Nephron progenitor cell (in vitro differentiated cells): ENCODE measurements at regions not wholly inside any gene's neighbourhood (a gene's known extent, or its start where the extent isn't known, plus 50 kb on each side); places are given as distances from the start of the nearest gene placed in this dataset.
"Not testable (repeated sequence)": the region's sequence is repeated elsewhere in the genome, so short reads cannot be mapped to it uniquely, and the experiment has no call there.

Experiments
- DNase-seq: peaks from one replicate; pipeline ENCODE4 v3.0.0; 2021
- H3K27ac Mint-ChIP-seq: 2 replicates; pipeline ENCODE4 v1.8.0; 2021; ENCODE audit warnings: mild to moderate bottlenecking, moderate library complexity, mixed read lengths
- H3K27me3 Mint-ChIP-seq: 2 replicates; pipeline ENCODE4 v1.8.0; 2021; ENCODE audit warnings: mild to moderate bottlenecking, low read depth, mixed read lengths; ENCODE audit not compliant: poor library complexity
- H3K36me3 Mint-ChIP-seq: 2 replicates; pipeline ENCODE4 v1.8.0; 2021; ENCODE audit warnings: low read depth, mixed read lengths
- H3K4me1 Mint-ChIP-seq: 2 replicates; pipeline ENCODE4 v1.8.0; 2021; ENCODE audit warnings: mixed read lengths
- H3K4me3 Mint-ChIP-seq: 2 replicates; pipeline ENCODE4 v1.8.0; 2021; ENCODE audit warnings: mild to moderate bottlenecking, moderate library complexity, mixed read lengths
- H3K9me3 Mint-ChIP-seq: 2 replicates; pipeline ENCODE4 v1.8.0; 2021; ENCODE audit warnings: mild to moderate bottlenecking, moderate library complexity, mixed read lengths
- TF ChIP-seq, protein P1 (sequence below): fragments of 200-600 bp; sonication (generic); IDR thresholded peaks from 2 replicates; pipeline ENCODE4 v1.5.0; 2021; ENCODE audit warnings: antibody characterized with exemption

DNA sequence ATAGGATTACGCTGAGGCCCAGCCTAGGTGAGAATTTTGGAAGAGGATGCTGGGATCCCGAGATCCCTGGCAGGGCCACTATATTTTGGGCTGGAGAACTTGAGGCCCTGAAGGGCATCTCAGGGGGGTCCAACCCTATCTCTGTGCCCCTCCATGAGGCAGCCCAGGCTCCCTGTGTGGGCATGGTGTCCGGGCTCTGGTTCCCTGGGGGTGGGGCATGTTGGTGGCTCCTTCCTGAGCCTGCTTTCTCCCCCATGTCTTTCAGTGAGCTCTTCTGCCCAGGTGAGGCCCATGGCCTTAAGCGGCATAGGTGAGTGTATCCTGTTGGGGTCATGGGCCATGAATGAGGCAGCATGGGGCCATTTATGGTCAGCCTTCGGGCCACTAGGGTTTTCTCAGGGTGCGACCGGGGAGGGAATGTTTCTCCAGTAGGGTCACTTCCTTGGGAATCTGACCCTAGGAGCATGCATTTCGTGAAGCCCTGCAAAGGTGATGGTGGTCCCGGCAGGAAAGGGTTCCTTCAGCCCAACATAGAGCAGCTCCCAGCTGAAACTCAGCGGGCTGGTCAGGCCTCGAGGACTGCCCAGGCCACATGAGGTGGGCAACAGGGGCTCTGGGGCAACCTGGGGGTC is 191.3 kb downstream of the UBE3A start:
- no peaks in the 10 kb centered on the region for H3K4me1 Mint-ChIP-seq
- no peak for DNase-seq
- peaks cover 74% of the 10 kb centered on the region for H3K9me3 Mint-ChIP-seq
- H3K4me3 Mint-ChIP-seq, result no peak overlapping the region
- H3K27me3 Mint-ChIP-seq, result no peaks in the 10 kb centered on the region
- H3K27ac Mint-ChIP-seq, result no peak overlapping the region
- TF ChIP-seq, protein P1, sequence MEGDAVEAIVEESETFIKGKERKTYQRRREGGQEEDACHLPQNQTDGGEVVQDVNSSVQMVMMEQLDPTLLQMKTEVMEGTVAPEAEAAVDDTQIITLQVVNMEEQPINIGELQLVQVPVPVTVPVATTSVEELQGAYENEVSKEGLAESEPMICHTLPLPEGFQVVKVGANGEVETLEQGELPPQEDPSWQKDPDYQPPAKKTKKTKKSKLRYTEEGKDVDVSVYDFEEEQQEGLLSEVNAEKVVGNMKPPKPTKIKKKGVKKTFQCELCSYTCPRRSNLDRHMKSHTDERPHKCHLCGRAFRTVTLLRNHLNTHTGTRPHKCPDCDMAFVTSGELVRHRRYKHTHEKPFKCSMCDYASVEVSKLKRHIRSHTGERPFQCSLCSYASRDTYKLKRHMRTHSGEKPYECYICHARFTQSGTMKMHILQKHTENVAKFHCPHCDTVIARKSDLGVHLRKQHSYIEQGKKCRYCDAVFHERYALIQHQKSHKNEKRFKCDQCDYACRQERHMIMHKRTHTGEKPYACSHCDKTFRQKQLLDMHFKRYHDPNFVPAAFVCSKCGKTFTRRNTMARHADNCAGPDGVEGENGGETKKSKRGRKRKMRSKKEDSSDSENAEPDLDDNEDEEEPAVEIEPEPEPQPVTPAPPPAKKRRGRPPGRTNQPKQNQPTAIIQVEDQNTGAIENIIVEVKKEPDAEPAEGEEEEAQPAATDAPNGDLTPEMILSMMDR, result no peak
- no peaks in the 10 kb centered on the region for H3K36me3 Mint-ChIP-seq

DNA sequence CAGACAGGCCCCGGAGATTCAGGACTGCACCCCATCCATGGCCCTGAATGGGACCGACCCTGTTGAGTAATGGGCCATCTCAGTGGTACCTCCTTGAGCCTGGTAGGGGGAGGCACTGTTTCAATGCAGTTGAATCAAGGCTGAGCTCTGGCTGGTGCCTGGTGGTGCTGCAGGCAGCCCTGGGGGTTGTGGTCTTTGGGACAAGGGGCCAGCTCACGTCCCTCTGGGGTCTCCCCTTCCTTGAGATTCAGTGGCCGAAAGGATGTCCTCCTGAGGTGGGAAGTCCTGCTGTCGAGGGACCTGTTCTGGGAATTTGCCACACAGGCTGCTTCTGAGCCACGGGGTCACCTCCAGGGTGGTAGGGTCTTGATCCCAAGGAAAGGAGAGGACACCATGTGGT is 190.7 kb downstream of the UBE3A start:
- DNase-seq, H3K27me3 Mint-ChIP-seq, H3K36me3 Mint-ChIP-seq, H3K4me1 Mint-ChIP-seq, H3K4me3 Mint-ChIP-seq, H3K27ac Mint-ChIP-seq: not testable (repeated sequence)
- H3K9me3 Mint-ChIP-seq, result peaks cover 71% of the 10 kb centered on the region

DNA sequence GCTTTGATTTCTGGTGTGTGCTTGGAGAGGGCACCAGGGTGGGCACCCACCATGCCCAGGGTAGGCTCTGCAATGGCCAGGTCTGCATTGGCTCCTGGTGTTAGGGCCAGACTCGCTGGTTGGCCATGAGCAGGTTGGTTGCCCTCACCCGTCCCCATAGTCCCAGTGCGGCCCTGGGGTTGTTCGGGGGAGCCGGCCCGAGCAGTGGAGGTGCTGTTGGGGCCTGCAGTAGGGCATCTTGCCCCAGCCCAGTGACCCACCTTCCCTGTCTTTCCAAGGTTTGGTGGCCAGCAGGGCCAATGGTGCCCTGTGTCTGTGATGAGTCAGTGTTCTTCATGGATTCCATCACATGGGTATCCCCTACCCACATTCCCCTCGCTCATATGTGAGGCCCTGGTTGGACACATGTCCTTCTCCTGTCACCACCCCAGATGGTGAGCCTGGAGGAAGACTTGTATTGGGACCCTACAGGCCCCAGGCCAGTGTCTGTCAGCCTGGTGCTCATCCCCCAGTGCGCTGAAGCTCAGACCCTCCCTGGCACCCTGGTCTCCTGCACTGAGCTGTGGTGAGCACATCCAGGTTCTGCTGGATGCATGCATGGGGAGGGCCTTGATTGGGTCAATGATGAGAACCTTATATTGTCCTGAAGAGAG is 190.1 kb downstream of the UBE3A start:
- Mint-ChIP-seq H3K36me3 (no peaks in the 10 kb centered on the region), H3K27ac (no peak overlapping the region), H3K4me3 (no peak overlapping the region), H3K27me3 (no peaks in the 10 kb centered on the region), H3K4me1 (no peaks in the 10 kb centered on the region), H3K9me3 (peaks cover 69% of the 10 kb centered on the region)
- TF ChIP-seq, protein P1, result no peak
- DNase-seq, result no peak

DNA sequence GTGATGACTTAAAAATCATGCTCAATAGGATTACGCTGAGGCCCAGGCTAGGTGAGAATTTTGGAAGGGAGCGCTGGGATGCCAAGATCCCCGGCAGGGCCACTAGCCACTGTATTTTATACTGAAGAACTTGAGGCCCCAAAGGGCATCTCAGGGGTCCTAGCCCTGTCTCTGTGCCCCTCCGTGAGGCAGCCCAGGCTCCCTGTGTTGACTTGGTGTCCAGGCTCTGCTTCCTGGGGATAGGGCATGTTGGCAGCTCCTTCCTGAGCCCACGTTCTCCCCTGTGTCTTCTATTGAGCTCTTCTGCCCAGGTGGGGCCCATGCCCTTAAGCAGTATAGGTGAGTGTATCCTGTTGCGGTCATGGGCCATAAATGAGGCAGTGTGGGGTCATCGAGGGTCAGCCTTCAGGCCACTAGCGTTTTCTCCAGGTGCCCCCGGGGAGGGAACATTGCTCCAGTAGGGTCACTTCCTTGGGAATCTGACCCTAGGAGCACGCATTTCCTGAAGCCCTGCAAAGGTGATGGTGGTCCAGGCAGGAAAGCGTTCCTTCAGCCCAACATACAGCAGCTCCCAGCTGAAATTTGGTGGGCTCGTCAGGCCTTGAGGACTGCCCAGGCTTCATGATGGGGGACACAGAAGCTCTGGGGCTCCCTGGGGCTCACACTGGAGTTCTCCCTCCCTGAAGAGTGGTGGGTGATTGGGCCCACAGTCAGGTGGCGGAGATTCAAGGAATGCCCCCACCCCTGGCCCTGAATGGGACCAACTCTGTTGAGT is 189.4 kb downstream of the UBE3A start:
- H3K36me3 Mint-ChIP-seq, result no peaks in the 10 kb centered on the region
- no peaks in the 10 kb centered on the region for H3K27me3 Mint-ChIP-seq
- no peak overlapping the region for H3K27ac Mint-ChIP-seq
- peaks cover 70% of the 10 kb centered on the region for H3K9me3 Mint-ChIP-seq
- H3K4me3 Mint-ChIP-seq, result no peak overlapping the region
- no peaks in the 10 kb centered on the region for H3K4me1 Mint-ChIP-seq
- TF ChIP-seq, protein P1, result no peak
- no peak for DNase-seq

DNA sequence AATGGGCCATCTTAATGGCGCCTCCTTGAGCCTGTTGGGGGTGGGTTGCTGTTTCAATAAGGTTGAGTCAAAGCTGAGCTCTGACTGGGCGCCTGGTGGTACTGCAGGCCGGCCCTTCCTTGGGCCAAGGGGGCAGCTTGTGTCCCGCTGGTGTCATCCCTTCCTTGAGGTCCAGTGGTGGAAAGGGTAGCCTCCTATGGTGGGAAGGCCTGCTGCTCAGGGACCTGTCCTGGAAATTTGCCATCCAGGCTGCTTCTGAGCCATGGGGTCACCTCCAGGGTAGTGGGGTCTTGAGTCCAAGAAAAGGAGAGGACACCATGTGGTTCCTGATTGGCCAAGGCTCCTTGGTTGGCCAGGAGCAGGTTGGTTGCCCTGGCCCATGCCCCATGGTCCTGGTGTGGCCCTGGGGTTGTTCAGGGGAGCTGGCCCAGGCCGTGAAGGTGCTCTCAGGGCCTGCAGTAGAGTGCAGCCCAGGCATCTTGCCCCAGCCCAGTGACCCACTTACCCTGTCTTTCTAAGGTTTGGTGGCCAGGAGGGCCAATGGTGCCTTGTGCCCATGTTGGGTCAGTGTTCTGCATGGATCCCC is 188.7 kb downstream of the UBE3A start:
- H3K27ac Mint-ChIP-seq, result no peak overlapping the region
- no peak for DNase-seq
- H3K27me3 Mint-ChIP-seq, result no peaks in the 10 kb centered on the region
- peaks cover 70% of the 10 kb centered on the region for H3K9me3 Mint-ChIP-seq
- TF ChIP-seq, protein P1, result no peak
- no peak overlapping the region for H3K4me3 Mint-ChIP-seq
- no peaks in the 10 kb centered on the region for H3K4me1 Mint-ChIP-seq
- no peaks in the 10 kb centered on the region for H3K36me3 Mint-ChIP-seq

DNA sequence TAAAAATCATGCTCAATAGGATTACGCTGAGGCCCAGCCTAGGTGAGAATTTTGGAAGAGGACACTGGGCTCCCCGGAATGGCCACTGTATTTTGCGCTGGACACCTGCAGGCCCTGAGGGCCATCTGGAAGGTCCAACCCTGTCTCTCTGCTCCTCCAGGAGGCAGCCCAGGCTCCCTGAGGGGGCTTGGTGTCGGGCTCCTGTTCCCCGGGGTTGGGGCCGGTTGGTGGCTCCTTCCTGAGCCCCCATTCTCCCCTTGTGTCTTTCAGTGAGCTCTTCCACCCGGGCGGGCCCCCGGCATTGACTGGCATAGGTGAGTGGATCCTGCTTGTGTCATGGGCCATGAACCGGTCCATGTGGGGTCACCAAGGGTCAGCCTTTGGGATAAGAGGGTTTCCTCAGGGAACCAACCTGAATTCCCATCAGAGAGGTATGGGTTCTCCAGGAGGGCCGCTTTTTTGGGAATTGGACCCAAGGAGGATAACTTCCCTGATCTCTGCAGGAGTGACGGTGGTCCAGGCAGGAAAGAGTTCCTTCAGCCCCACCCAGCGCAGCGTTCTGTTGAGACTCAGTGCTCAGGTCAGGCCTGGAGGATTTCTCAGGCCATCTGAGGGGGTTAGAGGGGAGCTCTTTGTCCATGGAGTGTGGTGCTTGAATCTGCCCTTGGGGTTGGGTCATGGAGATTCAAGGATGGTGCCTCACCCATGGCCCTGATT is 187.8 kb downstream of the UBE3A start:
- Mint-ChIP-seq H3K4me1 (no peaks in the 10 kb centered on the region), H3K4me3 (no peak overlapping the region), H3K27me3 (no peaks in the 10 kb centered on the region), H3K9me3 (peaks cover 71% of the 10 kb centered on the region), H3K36me3 (no peaks in the 10 kb centered on the region), H3K27ac (no peak overlapping the region)
- no peak for DNase-seq
- TF ChIP-seq, protein P1, result no peak
